H9 (cell line): ENCODE measurements at regions not wholly inside any gene's neighbourhood (a gene's known extent, or its start where the extent isn't known, plus 50 kb on each side); places are given as distances from the start of the nearest gene placed in this dataset.
"Not testable (repeated sequence)": the region's sequence is repeated elsewhere in the genome, so short reads cannot be mapped to it uniquely, and the experiment has no call there.

Experiments
- DNase-seq: peaks from one replicate; pipeline ENCODE4 v3.0.0-alpha.2; 2017
- H2AFZ ChIP-seq: one replicate; pipeline ENCODE4 v1.6.1; 2013; ENCODE audit warnings: mild to moderate bottlenecking, low read length, control low read depth, moderate library complexity
- H2AK5ac ChIP-seq: 2 replicates; pipeline ENCODE4 v1.6.1; 2013; ENCODE audit warnings: low read length, control low read depth, mixed read lengths; ENCODE audit not compliant: insufficient read length
- H2BK120ac ChIP-seq: one replicate; pipeline ENCODE4 v1.6.1; 2013; ENCODE audit warnings: low read depth, mild to moderate bottlenecking, low read length, control low read depth, inconsistent platforms; ENCODE audit not compliant: poor library complexity, severe bottlenecking
- H2BK12ac ChIP-seq: 2 replicates; pipeline ENCODE4 v1.6.1; 2013; ENCODE audit warnings: low read length, control low read depth, mixed read lengths, low read depth; ENCODE audit not compliant: insufficient read length
- H2BK15ac ChIP-seq: 2 replicates; pipeline ENCODE4 v1.6.1; 2013; ENCODE audit warnings: low read depth, low read length, control low read depth
- H2BK20ac ChIP-seq: one replicate; pipeline ENCODE4 v1.6.1; 2013; ENCODE audit warnings: low read depth, mild to moderate bottlenecking, low read length, control low read depth, inconsistent platforms; ENCODE audit not compliant: poor library complexity, severe bottlenecking
- H2BK5ac ChIP-seq: 2 replicates; pipeline ENCODE4 v1.6.1; 2013; ENCODE audit warnings: low read length, control low read depth, mixed read lengths; ENCODE audit not compliant: insufficient read length
- H3K14ac ChIP-seq: 2 replicates; pipeline ENCODE4 v1.6.1; 2013; ENCODE audit warnings: low read length, control low read depth; ENCODE audit not compliant: insufficient read depth
- H3K18ac ChIP-seq: 2 replicates; pipeline ENCODE4 v1.6.1; 2013; ENCODE audit warnings: low read depth, mild to moderate bottlenecking, mixed read lengths, low read length, control low read depth; ENCODE audit not compliant: insufficient read length
- H3K23ac ChIP-seq: 2 replicates; pipeline ENCODE4 v1.6.1; 2013; ENCODE audit warnings: low read length, control low read depth, mixed read lengths, low read depth; ENCODE audit not compliant: insufficient read length
- H3K23me2 ChIP-seq: 2 replicates; pipeline ENCODE4 v1.6.1; 2013; ENCODE audit warnings: low read depth, mild to moderate bottlenecking, mixed read lengths, low read length, control low read depth; ENCODE audit not compliant: insufficient read length, poor library complexity, severe bottlenecking
- H3K27ac ChIP-seq: 2 replicates; pipeline ENCODE4 v1.5.1; 2013; ENCODE audit warnings: low read length, control low read depth, mixed read lengths, low read depth; ENCODE audit not compliant: insufficient read length
- H3K27me3 ChIP-seq: 2 replicates; pipeline ENCODE4 v1.6.1; 2013; ENCODE audit warnings: low read length, control low read depth, inconsistent platforms; ENCODE audit not compliant: insufficient read depth
- H3K4ac ChIP-seq: 2 replicates; pipeline ENCODE4 v1.6.1; 2013; ENCODE audit warnings: low read depth, mild to moderate bottlenecking, control low read depth, inconsistent platforms, low read length, moderate library complexity
- H3K4me1 ChIP-seq: 2 replicates; pipeline ENCODE4 v1.6.1; 2013; ENCODE audit warnings: low read length, control low read depth, inconsistent platforms; ENCODE audit not compliant: insufficient read depth
- H3K4me2 ChIP-seq: 2 replicates; pipeline ENCODE4 v1.6.1; 2013; ENCODE audit warnings: low read length, control low read depth, mixed read lengths; ENCODE audit not compliant: insufficient read length, insufficient read depth
- H3K56ac ChIP-seq: 2 replicates; pipeline ENCODE4 v1.6.1; 2013; ENCODE audit warnings: low read depth, mild to moderate bottlenecking, mixed read lengths, low read length, control low read depth; ENCODE audit not compliant: insufficient read length
- H3K79me1 ChIP-seq: 2 replicates; pipeline ENCODE4 v1.6.1; 2013; ENCODE audit warnings: low read depth, mild to moderate bottlenecking, moderate library complexity, low read length, control low read depth, inconsistent platforms; ENCODE audit not compliant: insufficient read depth, poor library complexity, severe bottlenecking
- H3K79me2 ChIP-seq: 2 replicates; pipeline ENCODE4 v1.6.1; 2013; ENCODE audit warnings: low read length, control low read depth, inconsistent platforms; ENCODE audit not compliant: insufficient read depth
- H3K9ac ChIP-seq: 2 replicates; pipeline ENCODE4 v1.6.1; 2013; ENCODE audit warnings: low read length, control low read depth, mixed read lengths; ENCODE audit not compliant: insufficient read length; ENCODE audit errors: extremely low read depth
- H3K9me3 ChIP-seq: one replicate; pipeline ENCODE4 v1.6.1; 2013; ENCODE audit warnings: low read depth, low read length, inconsistent platforms; ENCODE audit not compliant: control insufficient read depth
- H3T11ph ChIP-seq: one replicate; pipeline ENCODE4 v1.6.1; 2013; ENCODE audit warnings: mild to moderate bottlenecking, low read length, control low read depth, inconsistent platforms
- H4K20me1 ChIP-seq: one replicate; pipeline ENCODE4 v1.6.1; 2013; ENCODE audit not compliant: control insufficient read depth, insufficient read length, insufficient read depth
- H4K5ac ChIP-seq: 2 replicates; pipeline ENCODE4 v1.6.1; 2013; ENCODE audit warnings: low read depth, mild to moderate bottlenecking, mixed read lengths, low read length, control low read depth; ENCODE audit not compliant: insufficient read length
- H4K8ac ChIP-seq: replicated peaks from 2 replicates; pipeline ENCODE4 v1.6.1; 2013; ENCODE audit warnings: low read length, control low read depth, mixed read lengths, low read depth; ENCODE audit not compliant: insufficient read length
- H4K91ac ChIP-seq: 2 replicates; pipeline ENCODE4 v1.6.1; 2013; ENCODE audit warnings: low read depth, mild to moderate bottlenecking, moderate library complexity, mixed read lengths, low read length, control low read depth; ENCODE audit not compliant: insufficient read length
- H3K27ac Mint-ChIP-seq, 3 experiments: 2 replicates in 2 of 3; 3 replicates in 1 of 3; pipeline ENCODE4 v1.8.0; 2020 to 2021; ENCODE audit warnings: mixed read lengths in 3 of 3, mild to moderate bottlenecking in 1 of 3, moderate library complexity in 1 of 3
- H3K27me3 Mint-ChIP-seq: 2 replicates; pipeline ENCODE4 v1.8.0; 2021; ENCODE audit warnings: low read depth, mild to moderate bottlenecking, moderate library complexity, mixed read lengths
- H3K36me3 Mint-ChIP-seq, 3 experiments: 2 replicates in 2 of 3; 3 replicates in 1 of 3; pipeline ENCODE4 v1.8.0; 2020 to 2021; ENCODE audit warnings: low read depth in 3 of 3, mixed read lengths in 3 of 3; ENCODE audit not compliant: insufficient read depth in 1 of 3
- H3K4me1 Mint-ChIP-seq, 2 experiments: 2 replicates each; pipeline ENCODE4 v1.8.0; 2020; ENCODE audit warnings: mixed read lengths in 2 of 2
- H3K4me3 Mint-ChIP-seq, 2 experiments: 2 replicates in 1 of 2; 3 replicates in 1 of 2; pipeline ENCODE4 v1.8.0; 2020 to 2021; ENCODE audit warnings: mild to moderate bottlenecking in 2 of 2, mixed read lengths in 2 of 2, moderate library complexity in 1 of 2
- H3K9me3 Mint-ChIP-seq, 2 experiments: 2 replicates in 1 of 2; 3 replicates in 1 of 2; pipeline ENCODE4 v1.8.0; 2020; ENCODE audit warnings: mild to moderate bottlenecking in 2 of 2, mixed read lengths in 2 of 2, moderate library complexity in 1 of 2
- WGBS: extraction: QIAGEN DNeasy Blood & Tissue Kit; methylation state at CpG from one replicate; pipeline ENCODE4 v1.1.7; 2013; ENCODE audit warnings: missing lambda C conversion rate, low lambda C conversion rate, mixed read lengths; ENCODE audit not compliant: insufficient read length; ENCODE audit errors: extremely low coverage; 5-methylcytosine and 5-hydroxymethylcytosine counted together

- H3K23ac ChIP-seq, H3K79me2 ChIP-seq, H4K20me1 ChIP-seq, H4K5ac ChIP-seq, H4K91ac ChIP-seq, H3K27ac ChIP-seq, H4K8ac ChIP-seq, H3T11ph ChIP-seq, H3K14ac ChIP-seq, H3K4ac ChIP-seq, H3K18ac ChIP-seq, H3K27me3 ChIP-seq, H2BK120ac ChIP-seq, H2AK5ac ChIP-seq, H2BK20ac ChIP-seq, H2BK5ac ChIP-seq, H3K79me1 ChIP-seq, H3K4me1 Mint-ChIP-seq, DNase-seq, H3K4me3 Mint-ChIP-seq, H3K23me2 ChIP-seq, H2AFZ ChIP-seq, H3K9me3 ChIP-seq, H2BK12ac ChIP-seq, H3K27ac Mint-ChIP-seq, H3K36me3 Mint-ChIP-seq, H3K4me1 ChIP-seq, H2BK15ac ChIP-seq, H3K9ac ChIP-seq, H3K27me3 Mint-ChIP-seq, H3K9me3 Mint-ChIP-seq, H3K56ac ChIP-seq, H3K4me2 ChIP-seq: not testable (repeated sequence)
- WGBS = no CpG with 5 or more reads among the region's 12 CpGs
Observed at GRCh38 chr16:29298307-29298706, 108.2 kb downstream of the NPIPB11 start.

GRCh38 chr16:29297809-29298177 is 108.7 kb downstream of the NPIPB11 start:
- not testable (repeated sequence) for H3K36me3 Mint-ChIP-seq, H4K8ac ChIP-seq, H3K56ac ChIP-seq, H3K9me3 ChIP-seq, H3K4me1 Mint-ChIP-seq, H2AFZ ChIP-seq, H3K18ac ChIP-seq, H3K4ac ChIP-seq, H3K27me3 Mint-ChIP-seq, H4K20me1 ChIP-seq, H3K4me3 Mint-ChIP-seq, H3K79me2 ChIP-seq, H3K23ac ChIP-seq, H3K23me2 ChIP-seq, H2BK12ac ChIP-seq, H3K79me1 ChIP-seq, H3K4me2 ChIP-seq, H3K27ac ChIP-seq, H4K91ac ChIP-seq, DNase-seq, H2BK20ac ChIP-seq, H2BK15ac ChIP-seq, H2BK5ac ChIP-seq, H3K4me1 ChIP-seq, H3T11ph ChIP-seq, H2BK120ac ChIP-seq, H4K5ac ChIP-seq, H3K9ac ChIP-seq, H3K27ac Mint-ChIP-seq, H2AK5ac ChIP-seq, H3K27me3 ChIP-seq, H3K14ac ChIP-seq, H3K9me3 Mint-ChIP-seq
- no CpG with 5 or more reads among the region's 2 CpGs for WGBS
